GM12892 (cell line): ENCODE measurements at regions not wholly inside any gene's neighbourhood (a gene's known extent, or its start where the extent isn't known, plus 50 kb on each side); places are given as distances from the start of the nearest gene placed in this dataset.

Experiments
- POLR2A ChIP-seq: IDR thresholded peaks from 2 replicates; pipeline ENCODE4 v1.6.1; 2011; ENCODE audit warnings: low read depth, low read length, control low read depth
- POLR2AphosphoS5 ChIP-seq: IDR thresholded peaks from 2 replicates; pipeline ENCODE4 v1.6.1; 2011; ENCODE audit warnings: low read depth, low read length, control low read depth

DNA sequence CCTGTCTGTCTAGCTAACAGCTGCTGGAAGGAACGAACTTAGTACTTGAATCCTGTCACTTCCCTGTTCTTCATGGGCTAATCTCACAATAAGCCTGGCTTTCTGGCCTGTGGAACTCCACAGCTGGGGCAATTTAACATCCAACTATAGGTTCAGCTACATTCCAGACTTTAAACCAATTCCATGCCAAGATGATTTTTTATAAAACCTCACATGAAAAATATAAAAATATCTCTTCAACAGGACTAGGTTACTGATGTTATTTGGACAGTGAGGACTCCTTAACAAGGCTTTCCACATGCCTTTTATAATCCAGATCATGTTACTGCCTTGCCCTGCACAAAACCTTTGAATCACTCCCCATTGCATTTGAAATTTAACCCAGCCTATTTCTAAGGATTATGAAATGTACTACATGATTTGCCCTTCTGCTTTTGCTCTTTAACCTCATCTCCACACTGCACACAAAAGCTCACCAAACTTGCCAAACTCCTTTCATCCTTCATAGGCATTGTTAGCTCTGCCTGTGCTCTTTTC, 863.2 kb upstream of the CHAC2 start:
- TF ChIP-seq POLR2A (no peak), POLR2AphosphoS5 (no peak)
